Right lobe of liver (tissue), 4 donors: ENCODE measurements at regions not wholly inside any gene's neighbourhood (a gene's known extent, or its start where the extent isn't known, plus 50 kb on each side); places are given as distances from the start of the nearest gene placed in this dataset.
"Not testable (repeated sequence)": the region's sequence is repeated elsewhere in the genome, so short reads cannot be mapped to it uniquely, and the experiment has no call there.

Experiments used
- CTCF ChIP-seq, 4 donors: fragments of 200-600 bp in 3 of 4; fragments of 450-650 bp in 1 of 4; IDR thresholded peaks; one replicate each; pipeline versions ENCODE4 v1.5.1 to v1.8.0; 2016 to 2022; ENCODE audit warnings: antibody characterized with exemption in 4 of 4, mild to moderate bottlenecking in 2 of 4
- POLR2A ChIP-seq: fragments of 450-650 bp; IDR thresholded peaks from one replicate; pipeline ENCODE4 v1.6.1; 2017; ENCODE audit warnings: antibody characterized with exemption, mild to moderate bottlenecking
- donor health status: DM: no; HTN: no; CAD: no.
- donor health status: DM: no; HTN: no; CAD: no.
- donor health status: DM: no; HTN: yes; CAD: no.

- not testable (repeated sequence) for TF ChIP-seq CTCF (IDR thresholded peaks at IDR 0.05); POLR2A
Observed at GRCh38 chrX:40870982-40871381, 135.6 kb upstream of the MED14 start.
